NB4 (cell line): ENCODE measurements at regions not wholly inside any gene's neighbourhood (a gene's known extent, or its start where the extent isn't known, plus 50 kb on each side); places are given as distances from the start of the nearest gene placed in this dataset.

Experiments
- MYC ChIP-seq: IDR thresholded peaks from 2 replicates; pipeline ENCODE4 v1.6.1; 2011; ENCODE audit warnings: low read depth, low read length
- POLR2A ChIP-seq: IDR thresholded peaks from 2 replicates; pipeline ENCODE4 v1.6.1; 2011; ENCODE audit warnings: mild to moderate bottlenecking; ENCODE audit not compliant: insufficient read length; ENCODE audit errors: extremely low read depth
- TF ChIP-seq, protein P1 (sequence below): IDR thresholded peaks from one replicate; pipeline ENCODE4 v1.5.1; 2012; ENCODE audit warnings: low read depth, low read length
- TF ChIP-seq, protein P2 (sequence below): IDR thresholded peaks from 2 replicates; pipeline ENCODE4 v1.6.1; 2011; ENCODE audit warnings: low read depth, low read length

DNA sequence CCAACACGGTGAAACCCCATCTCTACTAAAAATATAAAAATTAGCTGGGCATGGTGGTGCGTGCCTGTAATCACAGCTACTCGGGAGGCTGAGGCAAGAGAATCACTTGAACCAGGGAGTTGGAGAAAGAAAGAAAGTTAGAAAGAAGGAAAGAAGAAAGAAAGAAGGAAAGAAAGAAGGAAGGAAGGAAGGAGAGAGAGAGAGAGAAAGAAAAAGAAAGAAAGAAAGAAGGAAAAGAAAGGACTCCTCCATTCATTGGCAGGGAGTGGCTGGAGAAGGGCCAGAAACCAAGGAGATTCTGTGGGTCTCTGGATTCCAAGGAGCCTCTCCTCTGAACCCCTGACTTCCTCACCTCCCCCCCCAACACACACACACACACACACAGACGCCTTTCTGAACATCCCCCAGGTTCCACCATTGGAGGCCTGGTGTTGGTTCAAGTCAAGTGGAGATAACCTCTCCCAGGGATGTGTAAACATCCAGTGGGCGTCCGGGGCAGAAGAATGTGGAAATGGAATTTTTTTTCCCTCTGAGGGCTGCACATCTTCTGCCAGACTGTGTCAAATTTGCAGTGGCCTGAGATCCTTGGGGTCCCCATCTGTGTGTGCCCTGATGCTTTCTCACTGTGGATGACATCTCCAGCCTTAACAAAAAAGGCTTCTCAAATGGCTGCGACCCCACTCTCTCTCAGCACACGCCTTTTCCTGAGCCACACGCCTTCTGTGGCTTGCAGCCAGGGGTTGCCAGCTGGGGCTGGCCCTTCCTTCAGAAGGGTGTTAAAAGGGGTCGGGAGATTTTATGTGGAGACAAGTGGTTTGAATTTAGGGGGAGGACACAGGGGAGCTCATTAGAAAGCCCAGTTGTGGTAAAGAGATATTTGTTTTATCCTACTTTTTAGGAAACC is 109.3 kb upstream of the HAND1 start:
- TF ChIP-seq, protein P1, sequence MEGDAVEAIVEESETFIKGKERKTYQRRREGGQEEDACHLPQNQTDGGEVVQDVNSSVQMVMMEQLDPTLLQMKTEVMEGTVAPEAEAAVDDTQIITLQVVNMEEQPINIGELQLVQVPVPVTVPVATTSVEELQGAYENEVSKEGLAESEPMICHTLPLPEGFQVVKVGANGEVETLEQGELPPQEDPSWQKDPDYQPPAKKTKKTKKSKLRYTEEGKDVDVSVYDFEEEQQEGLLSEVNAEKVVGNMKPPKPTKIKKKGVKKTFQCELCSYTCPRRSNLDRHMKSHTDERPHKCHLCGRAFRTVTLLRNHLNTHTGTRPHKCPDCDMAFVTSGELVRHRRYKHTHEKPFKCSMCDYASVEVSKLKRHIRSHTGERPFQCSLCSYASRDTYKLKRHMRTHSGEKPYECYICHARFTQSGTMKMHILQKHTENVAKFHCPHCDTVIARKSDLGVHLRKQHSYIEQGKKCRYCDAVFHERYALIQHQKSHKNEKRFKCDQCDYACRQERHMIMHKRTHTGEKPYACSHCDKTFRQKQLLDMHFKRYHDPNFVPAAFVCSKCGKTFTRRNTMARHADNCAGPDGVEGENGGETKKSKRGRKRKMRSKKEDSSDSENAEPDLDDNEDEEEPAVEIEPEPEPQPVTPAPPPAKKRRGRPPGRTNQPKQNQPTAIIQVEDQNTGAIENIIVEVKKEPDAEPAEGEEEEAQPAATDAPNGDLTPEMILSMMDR, result no peak
- TF ChIP-seq POLR2A (no peak), MYC (no peak)
- TF ChIP-seq, protein P2, sequence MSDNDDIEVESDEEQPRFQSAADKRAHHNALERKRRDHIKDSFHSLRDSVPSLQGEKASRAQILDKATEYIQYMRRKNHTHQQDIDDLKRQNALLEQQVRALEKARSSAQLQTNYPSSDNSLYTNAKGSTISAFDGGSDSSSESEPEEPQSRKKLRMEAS, result no peak
